GM18502 (cell line): ENCODE measurements at regions not wholly inside any gene's neighbourhood (a gene's known extent, or its start where the extent isn't known, plus 50 kb on each side); places are given as distances from the start of the nearest gene placed in this dataset.

ENCODE experiments used
- ATAC-seq: cut with Tn5 transposase; IDR thresholded peaks from one replicate; pipeline ENCODE4 v1.9.1; 2021; ENCODE audit warnings: mild to moderate bottlenecking; ENCODE audit not compliant: unreplicated experiment, poor library complexity

GRCh38 chr5:147036691-147037245 lies 158.2 kb upstream of the PPP2R2B start:
- ATAC-seq, result no peak

GRCh38 chr5:147037515-147038205 lies 159.1 kb upstream of the PPP2R2B start:
- peak; percentile 60 for ATAC-seq

- ATAC-seq, result no peak
These were observed 162.3 kb upstream of the PPP2R2B start for GRCh38 chr5:147040856-147041255.

- ATAC-seq, result no peak
These were observed 166.2 kb upstream of the PPP2R2B start for GRCh38 chr5:147044572-147045273.

- ATAC-seq, result no peak
These were observed 166.7 kb upstream of the PPP2R2B start for GRCh38 chr5:147045290-147045689.

- no peak for ATAC-seq
These were observed 167.7 kb upstream of the PPP2R2B start for GRCh38 chr5:147046281-147046680.

- ATAC-seq, result no peak
These were observed 168.3 kb upstream of the PPP2R2B start for GRCh38 chr5:147046894-147047293.

GRCh38 chr5:147049764-147050163 lies 171.2 kb upstream of the PPP2R2B start:
- no peak for ATAC-seq

GRCh38 chr5:147050172-147050571 lies 171.6 kb upstream of the PPP2R2B start:
- ATAC-seq, result no peak

GRCh38 chr5:147051193-147051592 lies 172.6 kb upstream of the PPP2R2B start:
- no peak for ATAC-seq

GRCh38 chr5:147052519-147052918 lies 174.0 kb upstream of the PPP2R2B start:
- ATAC-seq, result no peak

- ATAC-seq, result no peak
These were observed 176.7 kb upstream of the PPP2R2B start for GRCh38 chr5:147055089-147055826.

GRCh38 chr5:147055850-147056566 lies 177.5 kb upstream of the PPP2R2B start:
- ATAC-seq, result no peak

GRCh38 chr5:147057051-147057450 lies 177.8 kb upstream of the STK32A start:
- no peak for ATAC-seq

GRCh38 chr5:147061431-147061830 lies 173.4 kb upstream of the STK32A start:
- no peak for ATAC-seq

- no peak for ATAC-seq
These were observed 172.4 kb upstream of the STK32A start for GRCh38 chr5:147062427-147062826.

GRCh38 chr5:147063943-147064342 lies 170.9 kb upstream of the STK32A start:
- no peak for ATAC-seq

GRCh38 chr5:147065071-147065470 lies 169.8 kb upstream of the STK32A start:
- ATAC-seq, result peak; percentile 71

- ATAC-seq, result no peak
These were observed 165.8 kb upstream of the STK32A start for GRCh38 chr5:147068998-147069397.

- no peak for ATAC-seq
These were observed 162.2 kb upstream of the STK32A start for GRCh38 chr5:147072622-147073021.
